ENCODE measurements at regions not wholly inside any gene's neighbourhood (a gene's known extent, or its start where the extent isn't known, plus 50 kb on each side); places are given as distances from the start of the nearest gene placed in this dataset.

DNA sequence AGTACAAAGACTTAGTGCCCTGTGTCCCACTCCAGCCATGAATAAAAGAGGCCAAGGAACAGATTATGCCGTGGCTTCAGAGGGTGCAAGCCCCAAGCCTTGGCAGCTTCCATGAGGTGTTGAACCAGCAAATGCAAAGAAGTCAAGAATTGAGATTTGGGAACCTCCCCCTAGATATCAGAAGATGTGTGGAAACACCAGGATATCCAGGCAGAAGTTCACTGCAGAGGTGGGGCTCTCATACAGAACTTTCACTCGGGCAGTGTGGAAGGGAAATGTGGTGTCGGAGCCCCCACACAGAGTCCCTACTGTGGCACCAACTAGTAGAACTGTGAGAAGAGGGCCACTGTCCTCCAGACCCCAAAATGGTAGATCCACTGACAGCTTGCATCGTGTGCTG is 2421.4 kb downstream of the PCDH9 start:
- Histone ChIP-seq H3K27ac (ENCODE audit: low read length) (no peak overlapping the region), H3K36me3 (replicated peaks; ENCODE audit: low read depth, low read length) (no peaks in the 10 kb centered on the region), H3K9ac (ENCODE audit: low read length) (no peak overlapping the region), H4K20me1 (ENCODE audit: insufficient read depth, low read length) (no peaks in the 10 kb centered on the region), H3K4me3 (ENCODE audit: low read length) (no peak overlapping the region), H3K4me2 (ENCODE audit: low read length) (no peak overlapping the region), H2AFZ (ENCODE audit: low read depth, low read length) (no peak overlapping the region), H3K27me3 (ENCODE audit: low read depth, low read length) (no peaks in the 10 kb centered on the region), H3K4me1 (ENCODE audit: low read length) (no peaks in the 10 kb centered on the region), H3K79me2 (ENCODE audit: low read length) (no peaks in the 10 kb centered on the region), H3K9me3 (ENCODE audit: insufficient read depth, low read length) (peaks cover 5% of the 10 kb centered on the region; the same call in 1 of the 2 replicates)
- TF ChIP-seq EZH2phosphoT487 (IDR thresholded peaks at IDR 0.05; ENCODE audit: low read depth), result no peak
- TF ChIP-seq, protein P1, sequence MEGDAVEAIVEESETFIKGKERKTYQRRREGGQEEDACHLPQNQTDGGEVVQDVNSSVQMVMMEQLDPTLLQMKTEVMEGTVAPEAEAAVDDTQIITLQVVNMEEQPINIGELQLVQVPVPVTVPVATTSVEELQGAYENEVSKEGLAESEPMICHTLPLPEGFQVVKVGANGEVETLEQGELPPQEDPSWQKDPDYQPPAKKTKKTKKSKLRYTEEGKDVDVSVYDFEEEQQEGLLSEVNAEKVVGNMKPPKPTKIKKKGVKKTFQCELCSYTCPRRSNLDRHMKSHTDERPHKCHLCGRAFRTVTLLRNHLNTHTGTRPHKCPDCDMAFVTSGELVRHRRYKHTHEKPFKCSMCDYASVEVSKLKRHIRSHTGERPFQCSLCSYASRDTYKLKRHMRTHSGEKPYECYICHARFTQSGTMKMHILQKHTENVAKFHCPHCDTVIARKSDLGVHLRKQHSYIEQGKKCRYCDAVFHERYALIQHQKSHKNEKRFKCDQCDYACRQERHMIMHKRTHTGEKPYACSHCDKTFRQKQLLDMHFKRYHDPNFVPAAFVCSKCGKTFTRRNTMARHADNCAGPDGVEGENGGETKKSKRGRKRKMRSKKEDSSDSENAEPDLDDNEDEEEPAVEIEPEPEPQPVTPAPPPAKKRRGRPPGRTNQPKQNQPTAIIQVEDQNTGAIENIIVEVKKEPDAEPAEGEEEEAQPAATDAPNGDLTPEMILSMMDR (IDR thresholded peaks at IDR 0.05; ENCODE audit: low read depth, low read length), result no peak

DNA sequence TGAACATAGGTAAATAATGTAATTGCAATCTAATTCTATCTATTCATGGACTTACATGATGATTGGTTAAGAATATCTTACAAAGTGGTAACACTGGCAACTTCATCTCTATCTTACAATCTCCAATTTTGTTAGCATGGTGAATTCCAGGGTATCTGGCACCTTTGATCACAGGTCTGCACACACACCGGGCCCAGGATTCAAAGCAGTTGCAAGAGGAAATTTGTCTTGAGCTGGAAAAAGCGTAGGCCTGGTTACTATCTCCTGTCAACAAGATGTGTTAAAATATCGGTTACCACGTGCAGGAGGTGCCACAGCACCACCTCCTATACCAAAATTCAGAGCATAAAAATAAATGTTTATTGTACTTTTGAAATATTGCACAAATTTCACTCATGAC is 2428.4 kb downstream of the PCDH9 start:
- no peak for TF ChIP-seq EZH2phosphoT487 (IDR thresholded peaks at IDR 0.05; ENCODE audit: low read depth)
- TF ChIP-seq, protein P1 (IDR thresholded peaks at IDR 0.05; ENCODE audit: low read depth, low read length), result no peak
- no peaks in the 10 kb centered on the region for H3K36me3 ChIP-seq (replicated peaks; ENCODE audit: low read depth, low read length)
- H3K4me1 ChIP-seq (ENCODE audit: low read length), result no peaks in the 10 kb centered on the region
- no peaks in the 10 kb centered on the region for H4K20me1 ChIP-seq (ENCODE audit: insufficient read depth, low read length)
- H3K9me3 ChIP-seq (ENCODE audit: insufficient read depth, low read length), result no peaks in the 10 kb centered on the region
- H3K4me3 ChIP-seq (ENCODE audit: low read length), result no peak overlapping the region
- H3K27ac ChIP-seq (ENCODE audit: low read length), result no peak overlapping the region
- H2AFZ ChIP-seq (ENCODE audit: low read depth, low read length), result no peak overlapping the region
- H3K4me2 ChIP-seq (ENCODE audit: low read length), result no peak overlapping the region
- no peaks in the 10 kb centered on the region for H3K79me2 ChIP-seq (ENCODE audit: low read length)
- no peaks in the 10 kb centered on the region for H3K27me3 ChIP-seq (ENCODE audit: low read depth, low read length)
- no peak overlapping the region for H3K9ac ChIP-seq (ENCODE audit: low read length)

DNA sequence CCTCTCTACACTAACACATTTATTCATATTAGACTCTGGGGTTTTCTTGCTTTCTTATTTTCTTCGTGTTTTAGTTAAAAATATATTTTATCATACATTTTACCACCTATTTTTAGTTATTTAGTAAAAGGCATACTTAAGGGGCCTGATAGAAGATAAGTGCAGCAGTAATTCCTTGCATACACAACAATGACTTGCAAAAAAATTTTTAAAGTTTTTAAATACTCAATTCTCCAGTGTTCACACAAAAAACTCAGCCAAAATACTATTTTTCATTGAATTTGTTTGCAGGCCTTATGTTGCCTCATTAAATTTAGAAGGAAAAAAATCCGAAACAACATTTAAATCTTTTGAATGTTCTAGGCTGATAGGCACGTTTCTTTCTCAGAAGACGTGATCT is 2431.7 kb downstream of the PCDH9 start:
- Histone ChIP-seq H3K4me2 (ENCODE audit: low read length) (no peak overlapping the region), H3K79me2 (ENCODE audit: low read length) (no peaks in the 10 kb centered on the region), H3K9ac (ENCODE audit: low read length) (no peak overlapping the region), H3K27me3 (ENCODE audit: low read depth, low read length) (no peaks in the 10 kb centered on the region), H3K4me3 (ENCODE audit: low read length) (no peak overlapping the region), H2AFZ (ENCODE audit: low read depth, low read length) (0 out of 2 replicates have a peak overlapping the region, but pooled peaks have one; percentile 49), H3K36me3 (replicated peaks; ENCODE audit: low read depth, low read length) (no peaks in the 10 kb centered on the region), H4K20me1 (ENCODE audit: insufficient read depth, low read length) (no peaks in the 10 kb centered on the region), H3K27ac (ENCODE audit: low read length) (no peak overlapping the region), H3K4me1 (ENCODE audit: low read length) (no peaks in the 10 kb centered on the region), H3K9me3 (ENCODE audit: insufficient read depth, low read length) (no peaks in the 10 kb centered on the region)
- TF ChIP-seq, protein P1 (IDR thresholded peaks at IDR 0.05; ENCODE audit: low read depth, low read length), result no peak
- TF ChIP-seq EZH2phosphoT487 (IDR thresholded peaks at IDR 0.05; ENCODE audit: low read depth), result no peak

DNA sequence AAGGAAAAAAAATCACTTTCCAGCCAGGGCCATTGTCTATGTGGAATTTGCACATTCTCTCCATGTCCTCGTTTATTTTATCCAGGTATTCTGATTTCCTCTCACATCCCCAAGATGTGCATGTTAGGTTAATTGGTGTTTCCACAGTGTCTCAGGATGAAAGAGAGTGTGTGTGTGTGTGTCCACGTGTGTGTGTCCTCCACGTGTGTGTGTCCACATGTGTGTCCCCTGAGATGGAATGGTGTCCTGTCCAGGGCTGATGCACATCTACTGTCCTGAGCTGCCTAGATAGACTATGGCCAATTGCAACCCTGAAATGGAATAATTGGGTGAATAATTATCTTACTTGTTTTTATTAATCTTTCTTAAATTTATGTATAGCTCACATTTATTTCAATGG is 2436.5 kb downstream of the PCDH9 start:
- Histone ChIP-seq H4K20me1 (ENCODE audit: insufficient read depth, low read length) (no peaks in the 10 kb centered on the region), H3K4me1 (ENCODE audit: low read length) (peaks cover 8% of the 10 kb centered on the region), H3K79me2 (ENCODE audit: low read length) (no peaks in the 10 kb centered on the region), H3K9ac (ENCODE audit: low read length) (no peak overlapping the region), H3K4me2 (ENCODE audit: low read length) (no peak overlapping the region), H3K27me3 (ENCODE audit: low read depth, low read length) (no peaks in the 10 kb centered on the region), H3K9me3 (ENCODE audit: insufficient read depth, low read length) (no peaks in the 10 kb centered on the region; the same call in 1 of the 2 replicates), H3K36me3 (replicated peaks; ENCODE audit: low read depth, low read length) (no peaks in the 10 kb centered on the region), H3K27ac (ENCODE audit: low read length) (no peak overlapping the region), H3K4me3 (ENCODE audit: low read length) (no peak overlapping the region), H2AFZ (ENCODE audit: low read depth, low read length) (no peak overlapping the region)
- no peak for TF ChIP-seq EZH2phosphoT487 (IDR thresholded peaks at IDR 0.05; ENCODE audit: low read depth)
- TF ChIP-seq, protein P1 (IDR thresholded peaks at IDR 0.05; ENCODE audit: low read depth, low read length), result no peak
